Peyer's patch (tissue), 4 donors: ENCODE measurements at regions not wholly inside any gene's neighbourhood (a gene's known extent, or its start where the extent isn't known, plus 50 kb on each side); places are given as distances from the start of the nearest gene placed in this dataset.

Source experiments
- DNase-seq, 3 donors: peaks; one replicate each; pipeline ENCODE4 v3.0.0-alpha.2; 2017 to 2019
- H3K27ac ChIP-seq, 4 donors: fragments of 200-600 bp; sonication (generic); one replicate each; pipeline ENCODE4 v1.5.1; 2016 to 2019
- H3K27me3 ChIP-seq, 2 donors: fragments of 200-600 bp; sonication (generic); one replicate each; pipeline ENCODE4 v1.5.1; 2019
- H3K36me3 ChIP-seq, 3 donors: fragments of 200-600 bp; sonication (generic); one replicate each; pipeline ENCODE4 v1.5.1; 2016 to 2019
- H3K4me1 ChIP-seq, 4 donors: fragments of 200-600 bp; sonication (generic); one replicate each; pipeline ENCODE4 v1.5.1; 2016 to 2019
- H3K4me3 ChIP-seq, 4 donors: fragments of 200-600 bp; sonication (generic); 1 replicate in 3 of 4; 2 replicates in 1 of 4; pipeline ENCODE4 v1.5.1; 2016 to 2019; ENCODE audit warnings: mild to moderate bottlenecking in 1 of 4
- H3K9me3 ChIP-seq, 4 donors: fragments of 200-600 bp; sonication (generic); one replicate each; pipeline ENCODE4 v1.5.1; 2016 to 2019; ENCODE audit warnings: mild to moderate bottlenecking in 1 of 4
- POLR2A ChIP-seq, 2 donors: fragments of 450-650 bp; IDR thresholded peaks; one replicate each; pipeline ENCODE4 v1.5.1; 2017; ENCODE audit warnings: antibody characterized with exemption in 2 of 2, mild to moderate bottlenecking in 2 of 2, moderate library complexity in 2 of 2
- TF ChIP-seq, protein P1 (sequence below), 6 experiments: fragments of 450-650 bp in 4 of 6; fragments of 200-600 bp in 2 of 6; sonication (generic) in 1 of 6; IDR thresholded peaks; one replicate each; pipeline ENCODE4 v1.5.1; 2017 to 2019; ENCODE audit warnings: antibody characterized with exemption in 6 of 6, mild to moderate bottlenecking in 3 of 6, moderate library complexity in 1 of 6

DNA sequence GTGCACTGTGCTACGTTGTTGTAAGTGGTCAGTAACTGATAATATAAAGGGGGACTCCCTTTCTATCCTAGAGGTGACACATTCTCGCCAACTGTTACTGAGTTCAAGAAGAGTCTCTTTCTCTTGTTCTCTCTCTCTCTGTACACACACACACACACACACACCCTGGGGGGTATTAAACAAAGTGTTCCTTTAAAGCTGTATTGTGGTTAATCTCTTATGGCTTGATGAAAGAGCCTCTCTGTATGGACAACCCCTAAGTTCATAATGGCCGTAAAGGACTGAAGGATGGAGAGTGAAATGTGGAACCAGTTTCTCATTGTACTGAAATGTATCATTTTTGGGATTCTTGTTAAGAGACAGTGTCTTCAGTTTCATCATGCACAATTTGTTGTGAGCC, 145.2 kb upstream of the BMPER start:
- H3K4me1 ChIP-seq: no peaks in the 10 kb centered on the region
- H3K27ac ChIP-seq: no peak overlapping the region
- H3K9me3 ChIP-seq: no peaks in the 10 kb centered on the region
- no peaks in the 10 kb centered on the region for H3K36me3 ChIP-seq
- H3K4me3 ChIP-seq: no peak overlapping the region
- no peak for DNase-seq
- TF ChIP-seq, protein P1, sequence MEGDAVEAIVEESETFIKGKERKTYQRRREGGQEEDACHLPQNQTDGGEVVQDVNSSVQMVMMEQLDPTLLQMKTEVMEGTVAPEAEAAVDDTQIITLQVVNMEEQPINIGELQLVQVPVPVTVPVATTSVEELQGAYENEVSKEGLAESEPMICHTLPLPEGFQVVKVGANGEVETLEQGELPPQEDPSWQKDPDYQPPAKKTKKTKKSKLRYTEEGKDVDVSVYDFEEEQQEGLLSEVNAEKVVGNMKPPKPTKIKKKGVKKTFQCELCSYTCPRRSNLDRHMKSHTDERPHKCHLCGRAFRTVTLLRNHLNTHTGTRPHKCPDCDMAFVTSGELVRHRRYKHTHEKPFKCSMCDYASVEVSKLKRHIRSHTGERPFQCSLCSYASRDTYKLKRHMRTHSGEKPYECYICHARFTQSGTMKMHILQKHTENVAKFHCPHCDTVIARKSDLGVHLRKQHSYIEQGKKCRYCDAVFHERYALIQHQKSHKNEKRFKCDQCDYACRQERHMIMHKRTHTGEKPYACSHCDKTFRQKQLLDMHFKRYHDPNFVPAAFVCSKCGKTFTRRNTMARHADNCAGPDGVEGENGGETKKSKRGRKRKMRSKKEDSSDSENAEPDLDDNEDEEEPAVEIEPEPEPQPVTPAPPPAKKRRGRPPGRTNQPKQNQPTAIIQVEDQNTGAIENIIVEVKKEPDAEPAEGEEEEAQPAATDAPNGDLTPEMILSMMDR (IDR thresholded peaks at IDR 0.05): no peak
- TF ChIP-seq POLR2A (IDR thresholded peaks at IDR 0.05): no peak
- H3K27me3 ChIP-seq: no peaks in the 10 kb centered on the region

DNA sequence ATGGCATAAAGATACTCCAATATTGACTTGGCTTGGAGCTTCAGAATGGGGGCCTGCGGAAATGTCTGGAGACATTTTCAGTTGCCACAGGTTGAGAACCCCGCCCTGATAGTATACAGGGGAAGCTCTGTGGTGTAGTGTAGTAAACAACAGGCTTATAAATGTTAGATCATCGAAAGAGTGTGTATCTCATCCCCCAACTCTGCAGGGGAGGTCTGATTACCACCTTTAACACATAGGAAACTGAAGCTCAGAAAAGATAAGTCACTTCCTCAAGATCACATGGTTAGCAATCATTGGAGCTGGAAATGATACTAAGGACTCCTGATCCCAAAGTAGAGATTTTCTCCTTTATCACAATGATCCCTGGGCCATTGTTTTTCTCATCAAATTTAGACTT, 144.5 kb upstream of the BMPER start:
- no peak for TF ChIP-seq POLR2A (IDR thresholded peaks at IDR 0.05)
- TF ChIP-seq, protein P1 (IDR thresholded peaks at IDR 0.05): no peak
- H3K36me3 ChIP-seq: no peaks in the 10 kb centered on the region
- no peak overlapping the region for H3K4me3 ChIP-seq
- H3K27ac ChIP-seq: no peak overlapping the region
- H3K4me1 ChIP-seq: no peaks in the 10 kb centered on the region
- H3K27me3 ChIP-seq: no peaks in the 10 kb centered on the region
- DNase-seq: no peak
- no peaks in the 10 kb centered on the region for H3K9me3 ChIP-seq

DNA sequence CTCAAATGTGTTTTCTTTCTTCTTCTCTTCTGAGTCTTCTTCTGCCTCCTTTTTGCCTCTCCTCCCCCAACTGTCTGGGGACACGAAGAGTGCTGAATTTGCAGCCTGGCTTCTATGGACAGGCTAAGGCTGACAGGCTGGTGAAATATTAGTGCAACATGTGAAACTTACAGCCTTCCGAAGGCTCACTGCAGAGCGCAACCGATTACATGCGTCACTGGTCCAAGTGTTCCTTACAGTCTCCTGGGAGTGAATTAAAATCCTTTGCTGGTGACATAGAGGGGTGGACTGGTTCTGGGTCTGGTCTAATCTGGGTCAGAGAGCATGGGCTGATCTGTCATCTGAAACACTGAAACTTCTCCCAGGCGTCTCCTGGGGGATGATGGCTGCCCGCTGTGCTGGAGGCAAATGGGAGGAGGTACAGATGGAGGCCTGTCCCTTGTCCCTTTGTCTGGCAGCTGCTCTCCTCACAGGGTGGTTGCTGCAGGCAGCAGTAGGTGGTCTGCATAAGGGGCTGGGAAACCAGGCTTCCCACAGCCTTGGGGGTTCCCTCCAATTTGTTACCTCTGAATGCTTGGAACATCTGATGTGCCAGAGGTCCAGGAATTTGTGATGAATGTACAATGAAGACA, 143.8 kb upstream of the BMPER start:
- no peaks in the 10 kb centered on the region for H3K27me3 ChIP-seq
- H3K9me3 ChIP-seq: no peaks in the 10 kb centered on the region
- H3K36me3 ChIP-seq: no peaks in the 10 kb centered on the region
- H3K27ac ChIP-seq: no peak overlapping the region
- H3K4me1 ChIP-seq: no peaks in the 10 kb centered on the region
- DNase-seq: no peak
- H3K4me3 ChIP-seq: no peak overlapping the region
- TF ChIP-seq POLR2A (IDR thresholded peaks at IDR 0.05): no peak
- TF ChIP-seq, protein P1 (IDR thresholded peaks at IDR 0.05): no peak

DNA sequence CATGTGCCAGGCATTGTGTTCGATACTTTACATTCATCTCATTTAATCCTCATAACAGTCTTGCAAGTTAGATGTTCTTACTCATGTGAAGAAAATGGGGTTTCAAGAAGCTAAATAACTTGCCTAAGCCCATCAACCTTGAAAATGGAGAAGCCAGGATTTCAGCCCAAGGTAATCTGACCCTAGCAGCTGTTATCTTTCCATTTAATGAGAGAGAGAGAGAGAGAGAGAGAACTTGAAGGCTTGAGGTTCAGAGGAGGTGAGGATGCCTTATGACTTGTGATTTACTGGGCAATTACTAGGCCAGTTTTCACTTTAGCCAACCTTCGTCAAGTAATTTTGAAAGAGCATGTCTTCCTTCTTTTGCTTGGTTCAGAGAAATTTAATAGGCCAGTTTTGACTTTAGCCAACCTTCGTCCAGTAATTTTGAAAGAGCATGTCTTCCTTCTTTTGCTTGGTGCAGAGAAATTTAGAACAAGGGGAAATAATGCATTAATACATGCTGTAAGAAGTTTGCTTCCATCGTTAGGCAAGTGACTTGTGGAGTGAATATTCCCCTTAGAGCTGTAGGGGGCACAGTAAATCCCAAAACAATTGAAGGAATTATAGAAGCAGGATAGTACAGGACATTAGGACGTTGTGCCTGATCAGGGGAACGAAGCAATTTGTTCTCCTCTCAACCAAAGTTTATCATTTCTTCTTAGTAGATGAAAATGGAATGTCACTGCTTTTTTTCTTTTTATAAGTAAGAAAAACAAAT, 143.0 kb upstream of the BMPER start:
- DNase-seq: no peak
- Histone ChIP-seq H3K36me3 (no peaks in the 10 kb centered on the region), H3K27me3 (no peaks in the 10 kb centered on the region), H3K9me3 (no peaks in the 10 kb centered on the region), H3K27ac (no peak overlapping the region), H3K4me3 (no peak overlapping the region), H3K4me1 (no peaks in the 10 kb centered on the region)
- TF ChIP-seq, protein P1 (IDR thresholded peaks at IDR 0.05): no peak
- TF ChIP-seq POLR2A (IDR thresholded peaks at IDR 0.05): no peak

DNA sequence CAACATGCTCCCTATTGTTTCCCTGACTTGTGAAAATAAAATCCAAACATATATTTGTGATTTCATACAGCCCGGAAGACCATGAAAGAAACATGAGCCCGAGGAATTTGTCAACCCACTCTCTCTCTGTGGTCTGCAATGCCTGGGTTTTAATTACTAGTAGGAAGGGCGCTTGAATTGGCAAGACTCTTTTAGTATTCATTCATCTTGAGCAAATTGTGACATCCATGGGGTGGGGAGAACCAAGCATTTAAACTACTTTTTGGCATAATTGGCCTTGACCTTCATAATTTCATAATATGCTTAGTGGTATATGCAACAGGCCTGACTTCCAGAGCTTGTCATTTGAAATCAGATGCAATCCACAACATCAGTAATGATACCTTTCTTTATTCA, 142.4 kb upstream of the BMPER start:
- H3K9me3 ChIP-seq: no peaks in the 10 kb centered on the region
- H3K4me1 ChIP-seq: no peaks in the 10 kb centered on the region
- H3K4me3 ChIP-seq: no peak overlapping the region
- no peaks in the 10 kb centered on the region for H3K36me3 ChIP-seq
- H3K27ac ChIP-seq: no peak overlapping the region
- H3K27me3 ChIP-seq: no peaks in the 10 kb centered on the region
- no peak for DNase-seq
- no peak for TF ChIP-seq POLR2A (IDR thresholded peaks at IDR 0.05)
- TF ChIP-seq, protein P1 (IDR thresholded peaks at IDR 0.05): no peak
